Fibroblast of skin of left quadriceps (primary cell): ENCODE measurements at regions not wholly inside any gene's neighbourhood (a gene's known extent, or its start where the extent isn't known, plus 50 kb on each side); places are given as distances from the start of the nearest gene placed in this dataset.

Experiments
- DNase-seq, 2 experiments: peaks; one replicate each; pipeline ENCODE4 v3.0.0-alpha.2; 2013; ENCODE audit warnings: low read depth in 2 of 2

GRCh38 chr4:126027601-126028000, 712.8 kb downstream of the FAT4 start:
- DNase-seq: no peak

- no peak for DNase-seq
Measured at GRCh38 chr4:126028876-126029275, 714.1 kb downstream of the FAT4 start.

- no peak for DNase-seq
Measured at GRCh38 chr4:126037231-126037630, 722.5 kb downstream of the FAT4 start.

GRCh38 chr4:126038502-126039144, 723.9 kb downstream of the FAT4 start:
- no peak for DNase-seq

- DNase-seq: no peak
Measured at GRCh38 chr4:126046081-126046614, 731.4 kb downstream of the FAT4 start.

- no peak for DNase-seq
Measured at GRCh38 chr4:126047114-126047513, 732.4 kb downstream of the FAT4 start.

- DNase-seq: peak; percentile 82
Measured at GRCh38 chr4:126051689-126052424, 737.1 kb downstream of the FAT4 start.

GRCh38 chr4:126056116-126056650, 741.4 kb downstream of the FAT4 start:
- no peak for DNase-seq

- DNase-seq: no peak
Measured at GRCh38 chr4:126057371-126057770, 742.6 kb downstream of the FAT4 start.

- no peak for DNase-seq
Measured at GRCh38 chr4:126058596-126058995, 743.8 kb downstream of the FAT4 start.

- DNase-seq: no peak
Measured at GRCh38 chr4:126061655-126062054, 746.9 kb downstream of the FAT4 start.

- DNase-seq: no peak
Measured at GRCh38 chr4:126065016-126065415, 750.3 kb downstream of the FAT4 start.

- peak; percentile 45 to 60 for DNase-seq
Measured at GRCh38 chr4:126071346-126072333, 756.9 kb downstream of the FAT4 start.

- DNase-seq: no peak
Measured at GRCh38 chr4:126081336-126081735, 766.6 kb downstream of the FAT4 start.

GRCh38 chr4:126086041-126086440, 771.3 kb downstream of the FAT4 start:
- DNase-seq: no peak

GRCh38 chr4:126087101-126087500, 772.3 kb downstream of the FAT4 start:
- no peak for DNase-seq

- no peak for DNase-seq
Measured at GRCh38 chr4:126097155-126097799, 782.5 kb downstream of the FAT4 start.

GRCh38 chr4:126106658-126107057, 791.9 kb downstream of the FAT4 start:
- no peak for DNase-seq

GRCh38 chr4:126109836-126110235, 795.1 kb downstream of the FAT4 start:
- no peak for DNase-seq

GRCh38 chr4:126113058-126113457, 798.3 kb downstream of the FAT4 start:
- no peak for DNase-seq
